NB4 (cell line): ENCODE measurements at regions not wholly inside any gene's neighbourhood (a gene's known extent, or its start where the extent isn't known, plus 50 kb on each side); places are given as distances from the start of the nearest gene placed in this dataset.

Source experiments
- CTCF ChIP-seq: IDR thresholded peaks from one replicate; pipeline ENCODE4 v1.5.1; 2012; ENCODE audit warnings: low read depth, low read length
- POLR2A ChIP-seq: IDR thresholded peaks from 2 replicates; pipeline ENCODE4 v1.6.1; 2011; ENCODE audit warnings: mild to moderate bottlenecking; ENCODE audit not compliant: insufficient read length; ENCODE audit errors: extremely low read depth

- TF ChIP-seq CTCF: no peak
- TF ChIP-seq POLR2A: no peak
Observed at GRCh38 chr13:59458908-59459579, 704.7 kb downstream of the DIAPH3 start.
